ENCODE measurements at regions not wholly inside any gene's neighbourhood (a gene's known extent, or its start where the extent isn't known, plus 50 kb on each side); places are given as distances from the start of the nearest gene placed in this dataset.
A peak's percentile ranks its signal among the peaks of the same experiment; 100 is the strongest.

GRCh38 chr7:28296571-28297483 is 115.5 kb upstream of the CREB5 start:
- DNase-seq: no peak

GRCh38 chr7:28297801-28298459 is 114.4 kb upstream of the CREB5 start:
- DNase-seq: no peak

GRCh38 chr7:28298870-28299518 is 113.3 kb upstream of the CREB5 start:
- DNase-seq: peak; percentile 22

DNA sequence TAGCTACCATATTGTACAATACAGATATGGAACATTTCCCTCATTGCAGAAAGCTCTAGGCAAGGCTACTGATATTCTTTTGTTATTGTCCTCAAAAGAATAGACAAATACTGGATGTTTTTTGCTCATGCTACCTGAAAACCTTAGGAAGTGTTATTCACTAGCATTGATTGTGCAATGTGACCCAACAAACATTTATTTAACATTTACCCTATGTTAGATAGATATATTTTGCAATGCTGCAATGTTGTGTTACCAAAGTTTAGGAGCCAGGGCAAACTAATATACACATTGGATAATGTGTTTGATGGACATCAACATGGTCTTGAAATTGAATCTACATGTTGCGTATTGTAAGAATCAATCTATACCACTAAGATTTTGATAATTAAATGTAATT is 112.8 kb upstream of the CREB5 start:
- DNase-seq: no peak

DNA sequence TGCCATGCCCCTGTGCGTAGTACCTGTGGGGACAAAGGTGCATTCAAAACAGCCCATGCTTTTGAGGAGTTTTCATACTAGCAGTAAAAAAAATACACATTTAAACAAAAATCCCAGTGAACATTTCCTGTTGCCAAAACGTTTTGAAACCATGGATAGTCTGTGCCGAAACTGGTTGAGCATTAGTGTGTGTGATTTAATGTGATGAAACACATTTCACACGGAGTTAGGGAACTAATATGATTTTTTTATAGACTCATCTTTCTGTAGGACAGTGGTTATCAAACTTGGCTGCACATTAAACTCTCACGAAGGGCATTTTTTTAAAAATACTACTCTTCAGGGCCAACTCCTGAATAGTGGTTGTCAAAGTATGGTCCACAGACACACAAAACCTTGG is 111.8 kb upstream of the CREB5 start:
- no peak for DNase-seq

GRCh38 chr7:28301148-28301641 is 111.1 kb upstream of the CREB5 start:
- DNase-seq: no peak

DNA sequence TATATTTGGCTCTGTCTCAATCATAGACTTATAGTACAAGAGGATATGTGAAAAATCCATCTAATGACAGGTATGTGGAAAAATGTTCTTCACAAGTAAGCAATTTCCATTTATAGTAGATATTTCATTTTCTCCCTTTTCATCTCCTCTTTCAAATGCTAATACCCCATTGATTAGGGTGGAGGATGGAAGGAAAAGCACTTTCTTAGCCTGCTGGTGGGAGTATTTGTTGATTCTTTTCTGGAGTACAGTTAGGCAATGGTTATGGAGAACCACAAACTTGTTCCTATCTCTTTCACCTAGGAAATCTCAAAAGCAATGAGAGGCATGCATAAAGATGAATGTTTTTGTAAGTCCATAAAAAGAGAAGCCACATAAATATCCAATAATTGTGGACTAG is 108.0 kb upstream of the CREB5 start:
- no peak for DNase-seq

GRCh38 chr7:28309704-28310459 is 102.4 kb upstream of the CREB5 start:
- no peak for DNase-seq

GRCh38 chr7:28310460-28310848 is 101.9 kb upstream of the CREB5 start:
- no peak for DNase-seq

- DNase-seq: no peak
Measured at GRCh38 chr7:28311670-28312069, 100.6 kb upstream of the CREB5 start.

DNA sequence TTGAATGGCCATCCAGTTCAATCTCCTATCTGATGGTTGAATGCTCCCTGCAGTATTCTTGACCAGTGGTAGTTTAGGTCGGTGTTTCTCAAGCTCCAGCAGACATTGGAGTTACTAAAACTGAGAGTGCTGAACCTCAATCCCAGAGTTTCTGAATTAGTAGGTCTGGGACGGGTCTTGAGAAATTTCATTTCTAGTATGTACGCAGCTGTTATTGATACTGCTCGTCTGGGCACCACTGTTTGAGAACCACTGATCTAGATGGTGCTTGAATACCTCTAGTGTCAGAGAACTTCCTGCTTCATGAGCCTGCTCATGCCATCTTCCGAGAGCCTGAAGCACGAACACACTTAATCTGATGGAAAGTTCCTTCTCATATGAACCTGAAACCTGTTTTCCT is 99.4 kb upstream of the CREB5 start:
- DNase-seq: no peak

DNA sequence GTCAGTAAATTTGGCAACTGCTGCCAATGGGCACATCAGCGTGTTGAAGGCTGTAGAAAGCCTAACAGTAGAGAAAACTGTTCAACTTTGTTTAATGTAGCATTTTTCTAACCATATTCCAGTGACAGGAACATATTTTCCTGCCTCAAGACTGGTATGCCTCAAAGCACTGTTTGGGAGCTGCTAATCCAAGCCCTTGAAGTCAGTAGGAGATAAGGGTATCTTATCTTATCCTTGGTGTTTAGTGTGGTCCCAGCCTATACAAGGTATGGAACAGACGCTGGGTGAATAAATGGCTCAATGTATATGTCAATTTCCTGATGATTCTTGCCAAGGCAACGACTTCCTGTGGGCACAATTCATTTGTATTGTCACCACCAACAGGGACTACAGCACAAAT is 97.5 kb upstream of the CREB5 start:
- DNase-seq: no peak

GRCh38 chr7:28315565-28316410 is 96.5 kb upstream of the CREB5 start:
- DNase-seq: no peak

DNA sequence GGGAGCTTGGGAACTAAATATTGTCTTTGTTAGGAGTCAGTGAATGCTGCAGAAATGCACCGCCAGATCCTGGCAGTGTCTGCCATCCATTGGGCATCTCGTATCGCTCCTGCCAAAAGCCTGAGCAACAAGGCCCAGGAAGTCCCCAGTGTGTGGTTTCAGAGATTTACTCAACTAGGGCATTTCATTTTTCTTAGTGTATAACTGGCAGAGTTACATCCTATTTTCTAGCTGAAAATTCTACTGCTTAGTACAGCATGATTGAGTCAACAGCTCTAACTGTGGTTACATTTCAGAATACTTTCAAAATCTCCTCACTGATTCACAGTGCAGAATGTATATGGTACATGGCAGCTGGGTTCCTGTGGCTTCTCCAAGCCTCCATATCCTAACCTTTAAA is 95.8 kb upstream of the CREB5 start:
- DNase-seq: no peak

- DNase-seq: no peak
Measured at GRCh38 chr7:28318101-28318762, 94.1 kb upstream of the CREB5 start.

- no peak for DNase-seq
Measured at GRCh38 chr7:28323833-28324232, 88.5 kb upstream of the CREB5 start.

- DNase-seq: no peak
Measured at GRCh38 chr7:28328146-28328545, 84.2 kb upstream of the CREB5 start.

DNA sequence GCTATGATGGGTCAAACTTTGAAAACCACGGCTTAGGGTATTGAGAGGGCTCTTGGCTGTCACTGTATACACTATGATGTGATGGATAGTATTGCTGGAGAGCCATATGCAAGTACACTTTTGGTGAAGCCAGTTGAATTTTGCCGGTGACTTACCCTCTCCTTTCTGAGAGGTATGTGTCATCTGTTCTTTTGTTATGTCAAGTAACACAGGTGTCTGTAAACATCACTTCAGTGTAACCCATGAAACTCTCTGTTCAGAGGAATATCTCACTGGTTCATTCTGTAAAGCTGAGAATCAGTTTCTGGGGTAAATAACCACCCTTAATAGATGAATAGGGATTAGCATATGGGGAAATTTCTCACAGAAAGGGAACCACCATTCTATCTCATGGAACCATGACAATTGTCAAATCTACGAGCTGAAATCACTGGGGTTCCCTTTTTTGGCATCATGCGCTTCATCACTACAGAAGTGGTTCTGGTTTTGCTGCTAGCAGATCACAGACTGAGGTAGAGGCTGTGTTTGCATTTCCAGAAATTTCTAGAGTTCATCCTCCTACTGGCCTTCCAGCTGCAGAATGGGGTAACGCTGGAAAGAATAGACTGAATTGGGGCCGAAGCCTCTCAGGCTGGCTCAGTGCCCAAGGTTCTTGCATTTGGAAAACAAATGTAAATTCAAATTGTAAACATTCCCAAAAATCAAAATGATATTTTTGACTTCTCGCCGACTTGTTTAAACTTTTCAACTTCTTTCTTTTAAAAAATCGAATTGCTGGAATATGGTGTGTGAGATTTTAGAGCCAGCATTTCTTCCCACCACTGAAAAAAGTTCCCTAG is 83.3 kb upstream of the CREB5 start:
- DNase-seq: no peak

DNA sequence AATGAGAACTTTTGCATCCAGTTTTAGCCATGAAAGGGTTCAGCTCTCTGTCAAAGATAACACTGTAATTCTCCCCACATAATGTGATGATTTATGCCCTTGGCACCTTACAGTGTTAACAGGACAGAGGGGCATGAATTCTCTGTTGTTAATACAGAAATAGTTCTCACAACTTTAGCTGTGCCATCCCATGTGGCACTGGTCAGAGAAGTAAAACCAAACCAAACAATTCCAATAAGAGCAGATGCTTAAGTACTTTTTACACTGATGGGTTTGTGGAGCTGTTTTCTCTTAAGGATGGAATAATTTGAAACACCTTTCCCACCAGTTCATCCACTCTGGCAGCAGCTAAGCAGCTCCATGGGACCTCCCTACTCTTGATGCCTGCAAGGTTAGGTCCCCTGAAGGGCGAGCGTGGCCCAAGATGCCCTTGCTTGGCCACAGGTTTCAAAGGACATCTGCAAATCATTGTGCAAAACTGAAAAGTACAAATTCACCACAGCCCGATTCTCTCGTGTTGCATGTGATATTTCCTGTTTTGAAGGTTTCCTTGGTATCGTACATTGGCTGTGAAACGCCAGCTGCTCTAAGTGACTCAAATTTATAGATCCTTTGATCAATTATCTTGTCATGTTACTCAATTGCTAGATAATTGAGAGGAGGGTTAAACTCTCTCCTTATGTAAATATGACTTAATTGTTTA is 82.5 kb upstream of the CREB5 start:
- no peak for DNase-seq

Data from DMS 273 treated with DMSO at 0.1 percent for 48 hours (cell line).